Duodenal mucosa (tissue), 2 donors: ENCODE measurements at regions not wholly inside any gene's neighbourhood (a gene's known extent, or its start where the extent isn't known, plus 50 kb on each side); places are given as distances from the start of the nearest gene placed in this dataset.
"Not testable (repeated sequence)": the region's sequence is repeated elsewhere in the genome, so short reads cannot be mapped to it uniquely, and the experiment has no call there.

Experiments used
- H3K27ac ChIP-seq: one replicate; pipeline ENCODE4 v1.7.0; 2013; ENCODE audit warnings: low read depth, low read length
- H3K27me3 ChIP-seq, 2 donors: one replicate each; pipeline ENCODE4 v1.7.0; 2013; ENCODE audit warnings: low read length in 2 of 2, control low read depth in 1 of 2; ENCODE audit not compliant: insufficient read depth in 2 of 2, control insufficient read depth in 1 of 2
- H3K36me3 ChIP-seq, 2 donors: one replicate each; pipeline ENCODE4 v1.7.0; 2013; ENCODE audit warnings: low read length in 2 of 2, control low read depth in 1 of 2; ENCODE audit not compliant: insufficient read depth in 2 of 2, control insufficient read depth in 1 of 2
- H3K4me1 ChIP-seq, 2 donors: one replicate each; pipeline ENCODE4 v1.7.0; 2013; ENCODE audit warnings: low read length in 2 of 2, control low read depth in 1 of 2; ENCODE audit not compliant: insufficient read depth in 2 of 2, control insufficient read depth in 1 of 2
- H3K4me3 ChIP-seq, 2 donors: one replicate each; pipeline ENCODE4 v1.7.0; 2013; ENCODE audit warnings: low read length in 2 of 2, low read depth in 1 of 2
- H3K9ac ChIP-seq, 2 donors: one replicate each; pipeline ENCODE4 v1.7.0; 2013; ENCODE audit warnings: low read length in 2 of 2, low read depth in 1 of 2
- H3K9me3 ChIP-seq, 2 donors: one replicate each; pipeline ENCODE4 v1.7.0; 2013; ENCODE audit warnings: low read length in 2 of 2, control low read depth in 1 of 2; ENCODE audit not compliant: control insufficient read depth in 1 of 2

DNA sequence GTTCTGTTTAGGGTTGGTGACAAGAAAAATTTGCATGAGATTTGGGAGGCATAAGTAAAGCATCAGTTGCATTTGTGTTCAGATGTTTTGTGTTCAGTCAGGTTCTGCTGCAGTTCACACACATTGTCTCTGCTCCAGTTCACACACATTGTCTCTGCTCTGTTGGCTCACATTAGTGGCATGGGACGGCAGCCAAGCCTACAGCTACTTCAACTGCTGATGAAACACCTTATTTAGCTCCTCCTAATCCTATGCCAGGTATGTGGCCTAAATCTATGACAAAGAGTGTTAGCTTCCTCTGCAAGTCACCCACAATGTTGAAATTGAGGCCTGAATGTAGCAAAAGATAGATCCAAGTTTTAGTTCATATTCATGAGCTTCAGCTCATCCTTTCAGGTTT is 278.1 kb upstream of the SYNCRIP start:
- H3K27ac ChIP-seq: no peak overlapping the region
- H3K9ac ChIP-seq: no peak overlapping the region
- no peaks in the 10 kb centered on the region for H3K4me1 ChIP-seq
- H3K4me3 ChIP-seq: no peak overlapping the region
- H3K9me3 ChIP-seq: no peaks in the 10 kb centered on the region
- no peaks in the 10 kb centered on the region for H3K27me3 ChIP-seq
- no peaks in the 10 kb centered on the region for H3K36me3 ChIP-seq

DNA sequence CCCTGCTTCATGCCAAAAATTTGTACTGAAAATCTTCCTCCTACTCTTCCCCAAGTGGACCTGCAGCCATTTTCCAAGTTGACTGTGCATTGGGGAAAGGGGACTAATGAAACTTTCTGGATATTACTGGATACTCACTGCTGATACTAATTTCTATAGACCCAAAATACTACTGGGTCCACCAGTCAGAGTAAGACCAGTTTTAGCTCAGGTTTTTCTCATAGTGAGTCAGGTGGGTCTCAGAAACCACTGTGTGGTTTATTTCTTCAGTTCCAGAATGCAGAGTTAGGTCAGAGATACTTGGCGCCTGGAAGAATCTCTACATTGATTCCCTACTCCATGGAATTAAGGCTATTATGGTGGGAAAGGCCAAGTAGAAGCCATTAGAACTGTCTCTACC is 274.8 kb upstream of the SYNCRIP start:
- Histone ChIP-seq H3K27ac (no peak overlapping the region), H3K9ac (no peak overlapping the region), H3K36me3 (no peaks in the 10 kb centered on the region), H3K9me3 (no peaks in the 10 kb centered on the region), H3K4me1 (no peaks in the 10 kb centered on the region), H3K4me3 (no peak overlapping the region), H3K27me3 (no peaks in the 10 kb centered on the region)

DNA sequence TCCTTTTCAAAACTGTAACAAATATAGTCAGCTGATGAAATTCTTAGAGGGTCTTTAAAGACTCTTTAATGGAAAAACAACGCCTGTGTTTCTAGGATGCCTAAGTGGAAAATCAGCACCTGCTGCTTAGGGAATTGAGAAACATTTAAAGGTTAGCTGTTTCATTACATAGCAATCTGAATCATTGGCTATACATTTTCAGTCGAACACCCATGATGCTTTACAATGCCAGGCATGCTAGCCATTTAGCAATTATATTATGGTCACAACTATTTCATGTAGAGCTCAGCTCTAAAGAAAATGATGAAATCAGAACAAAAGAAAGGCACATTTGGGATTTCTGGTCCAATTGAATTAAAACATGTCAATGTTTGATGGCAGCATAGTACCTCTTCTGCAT is 270.3 kb upstream of the SYNCRIP start:
- H3K36me3 ChIP-seq: no peaks in the 10 kb centered on the region
- no peaks in the 10 kb centered on the region for H3K4me1 ChIP-seq
- H3K27me3 ChIP-seq: no peaks in the 10 kb centered on the region
- no peak overlapping the region for H3K9ac ChIP-seq
- H3K4me3 ChIP-seq: no peak overlapping the region
- no peaks in the 10 kb centered on the region for H3K9me3 ChIP-seq
- no peak overlapping the region for H3K27ac ChIP-seq

DNA sequence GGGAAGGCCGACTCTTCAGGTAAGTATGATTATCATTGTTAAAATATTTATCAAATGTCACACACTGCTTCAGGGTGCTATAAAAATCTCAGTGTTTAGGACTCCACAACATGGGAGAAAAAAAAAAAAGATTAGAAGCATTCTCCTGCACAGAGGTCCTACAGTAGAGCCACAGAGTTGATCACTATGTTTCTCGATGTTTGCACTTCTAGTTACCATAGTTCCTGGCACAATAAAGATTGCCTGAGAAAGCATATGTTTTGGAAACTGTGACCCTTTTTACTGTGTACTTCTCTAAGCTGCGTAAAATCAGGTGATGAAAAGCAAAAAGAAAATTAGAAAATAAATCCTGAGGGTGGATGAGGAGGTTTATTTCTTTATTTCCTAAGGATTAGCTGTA is 269.9 kb upstream of the SYNCRIP start:
- Histone ChIP-seq H3K4me3 (no peak overlapping the region), H3K36me3 (no peaks in the 10 kb centered on the region), H3K9me3 (no peaks in the 10 kb centered on the region), H3K27me3 (no peaks in the 10 kb centered on the region), H3K27ac (no peak overlapping the region), H3K4me1 (no peaks in the 10 kb centered on the region), H3K9ac (no peak overlapping the region)

DNA sequence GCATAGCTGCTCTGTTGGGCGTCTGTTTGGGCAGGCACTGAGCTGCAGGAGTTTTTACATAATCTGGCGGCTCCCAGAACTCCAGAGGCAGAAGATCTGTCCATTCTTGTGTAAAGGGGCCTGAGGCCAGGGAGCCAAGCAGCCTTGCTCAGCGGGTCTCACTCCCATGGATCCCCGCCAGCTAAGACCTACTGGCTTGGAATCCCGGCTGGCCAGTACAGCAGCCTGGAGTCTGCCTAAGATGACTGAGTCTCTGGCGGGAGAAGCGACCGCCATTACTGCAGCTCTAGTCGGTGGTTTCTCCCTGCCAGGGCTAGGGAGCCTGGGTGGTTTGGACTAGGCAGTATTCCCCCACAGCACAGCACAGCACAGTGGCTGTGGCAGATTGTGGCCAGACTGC is 268.4 kb upstream of the SYNCRIP start:
- Histone ChIP-seq H3K9ac (no peak overlapping the region), H3K9me3 (no peaks in the 10 kb centered on the region), H3K27ac (no peak overlapping the region), H3K4me1 (no peaks in the 10 kb centered on the region), H3K36me3 (no peaks in the 10 kb centered on the region), H3K27me3 (no peaks in the 10 kb centered on the region), H3K4me3 (no peak overlapping the region)

DNA sequence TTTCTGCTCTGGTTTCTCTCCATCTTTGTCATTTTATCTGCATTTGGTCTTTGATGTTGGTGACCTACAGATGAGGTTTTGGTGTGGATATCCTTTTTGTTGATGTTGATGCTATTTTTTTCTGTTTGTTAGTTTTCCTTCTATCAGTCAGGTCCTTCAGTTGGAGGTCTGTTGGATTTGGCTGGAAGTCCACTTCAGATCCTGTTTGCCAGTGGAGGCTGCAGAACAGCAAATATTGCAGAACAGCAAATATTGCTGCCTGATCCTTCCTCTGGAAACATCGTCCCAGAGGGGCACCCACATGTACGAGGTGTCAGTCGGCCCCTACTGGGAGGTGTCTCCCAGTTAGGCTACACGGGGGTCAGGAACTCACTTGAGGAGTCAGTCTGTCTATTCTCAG is 265.4 kb upstream of the SYNCRIP start:
- not testable (repeated sequence) for H3K9ac ChIP-seq, H3K9me3 ChIP-seq, H3K36me3 ChIP-seq, H3K27me3 ChIP-seq, H3K4me3 ChIP-seq, H3K27ac ChIP-seq, H3K4me1 ChIP-seq

DNA sequence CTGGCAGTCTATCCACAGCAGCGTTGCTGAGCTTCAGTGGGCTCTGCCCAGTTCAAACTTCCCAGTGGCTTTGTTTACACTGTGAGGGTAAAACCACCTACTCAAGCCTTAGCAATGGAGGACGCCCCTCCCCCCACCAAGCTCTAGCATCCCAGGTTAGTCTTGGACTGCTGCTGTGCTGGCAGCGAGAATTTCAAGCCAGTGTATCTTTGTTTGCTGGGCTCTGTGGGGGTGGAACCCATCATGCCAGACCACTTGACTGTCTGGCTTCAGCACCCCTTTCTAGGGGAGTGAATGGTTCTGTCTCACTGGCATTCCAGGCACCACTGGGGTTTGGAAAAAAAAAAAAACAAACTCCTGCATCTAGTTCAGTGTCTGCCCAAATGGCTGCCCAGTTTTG is 249.7 kb upstream of the SYNCRIP start:
- no peak overlapping the region for H3K9ac ChIP-seq
- no peak overlapping the region for H3K4me3 ChIP-seq
- no peaks in the 10 kb centered on the region for H3K36me3 ChIP-seq
- H3K27me3 ChIP-seq: no peaks in the 10 kb centered on the region
- no peaks in the 10 kb centered on the region for H3K4me1 ChIP-seq
- H3K9me3 ChIP-seq: no peaks in the 10 kb centered on the region
- no peak overlapping the region for H3K27ac ChIP-seq

DNA sequence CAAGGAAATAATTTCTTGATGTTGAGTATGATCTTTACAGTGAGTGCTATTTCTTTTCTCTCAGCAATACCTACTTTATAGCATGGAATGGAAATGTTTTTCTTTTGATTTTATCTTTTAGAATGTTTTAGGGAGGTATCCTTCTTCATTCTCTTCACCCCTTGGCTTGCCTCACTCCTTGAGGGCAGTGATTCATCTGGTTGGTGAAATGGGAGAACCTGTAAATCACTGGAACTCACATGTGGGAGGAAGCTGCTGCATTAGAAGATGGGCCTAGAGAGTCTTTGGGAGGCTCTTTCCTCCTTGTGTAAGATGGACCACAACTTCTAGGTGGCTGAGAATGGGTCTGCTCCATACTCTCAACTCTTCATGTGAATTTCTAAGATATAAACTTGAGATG is 244.8 kb upstream of the SYNCRIP start:
- Histone ChIP-seq H3K27ac (no peak overlapping the region), H3K27me3 (no peaks in the 10 kb centered on the region), H3K9me3 (no peaks in the 10 kb centered on the region), H3K36me3 (no peaks in the 10 kb centered on the region), H3K9ac (no peak overlapping the region), H3K4me1 (no peaks in the 10 kb centered on the region), H3K4me3 (no peak overlapping the region)

DNA sequence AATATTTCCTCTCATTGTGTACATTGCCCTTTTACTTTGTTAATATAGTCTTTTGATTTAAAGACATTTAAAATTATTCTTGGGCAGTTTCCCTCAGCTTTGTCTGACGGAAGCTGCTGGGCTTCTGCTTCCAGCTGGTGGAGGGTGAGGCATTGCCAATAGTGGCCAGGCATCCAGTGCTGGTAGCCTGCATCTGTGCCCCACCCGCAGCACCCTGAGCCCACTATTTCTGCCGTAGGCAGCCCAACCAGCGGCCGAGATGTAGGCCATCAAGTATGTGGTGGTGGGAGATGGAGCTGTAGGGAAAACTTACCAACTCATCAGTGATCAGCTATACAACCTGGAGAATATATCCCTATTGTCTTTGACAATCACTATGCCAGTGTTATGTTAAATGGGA is 226.0 kb upstream of the SYNCRIP start:
- no peak overlapping the region for H3K9ac ChIP-seq

DNA sequence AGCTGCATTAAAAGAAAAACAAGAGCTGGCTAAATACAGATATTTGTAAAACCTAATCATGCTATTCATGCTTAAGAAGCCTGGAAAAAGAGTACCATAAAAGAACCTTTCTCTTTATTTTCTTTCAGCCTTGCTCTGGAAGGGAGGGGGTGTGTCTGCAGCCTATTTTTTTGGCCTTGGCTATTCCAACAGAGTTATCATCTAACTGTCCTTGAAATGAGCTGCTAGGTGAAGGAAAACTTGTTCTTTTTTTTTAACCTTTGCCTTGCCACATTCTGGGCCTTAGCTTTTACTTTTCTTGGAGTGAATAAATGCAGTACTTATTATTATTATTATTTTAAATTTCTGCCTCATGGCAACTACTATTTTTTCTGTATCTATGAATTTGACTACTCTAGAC is 224.9 kb upstream of the SYNCRIP start:
- Histone ChIP-seq H3K36me3 (no peaks in the 10 kb centered on the region), H3K9me3 (no peaks in the 10 kb centered on the region), H3K27me3 (no peaks in the 10 kb centered on the region), H3K27ac (no peak overlapping the region), H3K4me3 (no peak overlapping the region), H3K9ac (no peak overlapping the region), H3K4me1 (peaks cover 5 to 11% of the 10 kb centered on the region in 2 donors)

More for the DNA sequence above, 226.0 kb upstream of the SYNCRIP start:
- Histone ChIP-seq H3K4me1 (peaks cover 5 to 11% of the 10 kb centered on the region in 2 donors), H3K27ac (no peak overlapping the region), H3K27me3 (no peaks in the 10 kb centered on the region), H3K4me3 (no peak overlapping the region), H3K9me3 (no peaks in the 10 kb centered on the region), H3K36me3 (no peaks in the 10 kb centered on the region)

DNA sequence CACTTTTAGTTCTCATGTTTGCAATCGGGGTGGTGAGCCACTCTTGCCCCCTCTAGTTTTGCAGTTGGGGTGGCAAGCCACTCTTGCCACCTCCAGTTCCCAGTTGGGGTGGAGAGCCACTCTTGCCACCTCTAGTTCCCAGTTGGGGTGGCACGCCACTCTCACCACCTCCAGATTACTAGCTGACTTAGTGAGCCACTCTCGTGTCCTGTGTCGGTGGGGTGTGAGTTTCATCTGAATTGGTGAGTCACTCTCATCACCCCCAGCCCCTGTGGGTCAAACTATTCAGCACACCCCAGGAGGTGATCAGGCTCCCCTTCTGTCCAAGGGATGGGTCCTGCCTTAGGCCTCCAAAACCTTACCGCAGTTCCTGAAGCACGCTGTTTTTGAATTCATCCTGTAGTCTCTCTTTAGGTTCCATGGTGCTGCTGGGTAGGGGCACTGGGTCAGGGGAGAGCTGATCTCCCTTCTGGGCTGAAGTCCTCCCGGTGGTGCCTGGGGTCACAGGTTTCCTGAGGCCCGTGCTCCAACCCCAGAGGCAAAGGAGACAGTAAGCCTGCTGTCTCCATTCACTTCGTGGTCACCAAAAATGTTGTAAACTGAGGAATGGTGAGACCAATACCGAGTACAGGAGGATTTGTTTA is 224.2 kb upstream of the SYNCRIP start:
- no peaks in the 10 kb centered on the region for H3K27me3 ChIP-seq
- no peak overlapping the region for H3K4me3 ChIP-seq
- no peak overlapping the region for H3K9ac ChIP-seq
- H3K36me3 ChIP-seq: no peaks in the 10 kb centered on the region
- no peak overlapping the region for H3K27ac ChIP-seq
- no peaks in the 10 kb centered on the region for H3K9me3 ChIP-seq
- H3K4me1 ChIP-seq: peaks cover 5 to 11% of the 10 kb centered on the region in 2 donors
